ENCODE measurements at regions not wholly inside any gene's neighbourhood (a gene's known extent, or its start where the extent isn't known, plus 50 kb on each side); places are given as distances from the start of the nearest gene placed in this dataset.

GRCh38 chr4:187172340-187172761 lies 448.7 kb upstream of the FAT1 start:
- no peak for TF ChIP-seq IKZF3 (tag by site-specific recombination; IDR thresholded peaks at IDR 0.05)
- ChIA-PET CTCF (interaction anchor here (0.7 kb wide), 1 partner anchor 387 kb away, joined by 6 read pairs; no protein-coding TSS in a partner anchor), POLR2A (no interaction called here)
- Histone ChIP-seq H3K27ac (ENCODE audit: extremely low read depth, low read depth, low read length) (no peak overlapping the region), H3K36me3 (ENCODE audit: control insufficient read depth in 2 of 2, insufficient read depth in 1 of 2, low read length in 2 of 2) (no peaks in the 10 kb centered on the region), H3K4me3 (ENCODE audit: low read depth, low read length) (no peak overlapping the region), H3K9me3 (ENCODE audit: control insufficient read depth, insufficient read depth, low read depth, low read length) (no peaks in the 10 kb centered on the region), H3K4me1 (ENCODE audit: control insufficient read depth, insufficient read depth, low read length) (no peaks in the 10 kb centered on the region)

GRCh38 chr4:187174749-187175148 lies 451.1 kb upstream of the FAT1 start:
- Histone ChIP-seq H3K36me3 (ENCODE audit: control insufficient read depth in 2 of 2, insufficient read depth in 1 of 2, low read length in 2 of 2) (no peaks in the 10 kb centered on the region), H3K9me3 (ENCODE audit: control insufficient read depth, insufficient read depth, low read depth, low read length) (no peaks in the 10 kb centered on the region), H3K27ac (ENCODE audit: extremely low read depth, low read depth, low read length) (no peak overlapping the region), H3K4me1 (ENCODE audit: control insufficient read depth, insufficient read depth, low read length) (peaks cover 1% of the 10 kb centered on the region; the same call in 1 of the 2 replicates), H3K4me3 (ENCODE audit: low read depth, low read length) (no peak overlapping the region)
- POLR2A ChIA-PET, result no interaction called here
- no peak for TF ChIP-seq ZNF175 (tag by site-specific recombination; IDR thresholded peaks at IDR 0.05)
- no peak for TF ChIP-seq ZNF571 (tag by site-specific recombination; IDR thresholded peaks at IDR 0.05)
- no peak for TF ChIP-seq HOXD13 (CRISPR knock-in tag; IDR thresholded peaks at IDR 0.05; ENCODE audit: borderline replicate concordance)
- TF ChIP-seq ZNF157 (tag by site-specific recombination; IDR thresholded peaks at IDR 0.05), result no peak
- TF ChIP-seq OVOL3 (tag by site-specific recombination; IDR thresholded peaks at IDR 0.05), result no peak
- no peak for TF ChIP-seq ZNF654 (tag by site-specific recombination; IDR thresholded peaks at IDR 0.05; ENCODE audit: low read depth)
- TF ChIP-seq ZSCAN4 (tag by site-specific recombination; IDR thresholded peaks at IDR 0.05), result no peak
- no peak for TF ChIP-seq EGR2 (tag by site-specific recombination; IDR thresholded peaks at IDR 0.05; ENCODE audit: low read depth)
- TF ChIP-seq ZNF596 (tag by site-specific recombination; IDR thresholded peaks at IDR 0.05), result no peak
- no peak for TF ChIP-seq ZNF292 (tag by site-specific recombination; IDR thresholded peaks at IDR 0.05; ENCODE audit: borderline replicate concordance, low read depth)
- no peak for TF ChIP-seq RBAK (tag by site-specific recombination; IDR thresholded peaks at IDR 0.05)
- TF ChIP-seq ZNF155 (tag by site-specific recombination; IDR thresholded peaks at IDR 0.05), result no peak
- TF ChIP-seq INSM2 (tag by site-specific recombination; IDR thresholded peaks at IDR 0.05), result no peak
- no peak for TF ChIP-seq ZNF544 (tag by site-specific recombination; IDR thresholded peaks at IDR 0.05)
- no peak for TF ChIP-seq KLF9 (tag by site-specific recombination; IDR thresholded peaks at IDR 0.05; ENCODE audit: low read depth)
- CTCF ChIA-PET, result no interaction called here

- ChIA-PET CTCF (no interaction called here), POLR2A (no interaction called here)
- no peak overlapping the region for H3K27ac ChIP-seq (ENCODE audit: extremely low read depth, low read depth, low read length)
- H3K4me3 ChIP-seq (ENCODE audit: low read depth, low read length), result no peak overlapping the region
- H3K36me3 ChIP-seq (ENCODE audit: control insufficient read depth in 2 of 2, insufficient read depth in 1 of 2, low read length in 2 of 2), result no peaks in the 10 kb centered on the region
- H3K4me1 ChIP-seq (ENCODE audit: control insufficient read depth, insufficient read depth, low read length), result peaks cover 2% of the 10 kb centered on the region; the same call in 1 of the 2 replicates
- H3K9me3 ChIP-seq (ENCODE audit: control insufficient read depth, insufficient read depth, low read depth, low read length), result no peaks in the 10 kb centered on the region
- no peak for TF ChIP-seq ZNF2 (tag by site-specific recombination; IDR thresholded peaks at IDR 0.05)
- TF ChIP-seq ZNF37A (tag by site-specific recombination; IDR thresholded peaks at IDR 0.05), result no peak
- TF ChIP-seq ZNF558 (tag by site-specific recombination; IDR thresholded peaks at IDR 0.05), result no peak
- no peak for TF ChIP-seq ZNF18 (tag by site-specific recombination; IDR thresholded peaks at IDR 0.05)
- TF ChIP-seq ZNF112 (tag by site-specific recombination; IDR thresholded peaks at IDR 0.05), result no peak
- no peak for TF ChIP-seq ZNF610 (tag by site-specific recombination; IDR thresholded peaks at IDR 0.05; ENCODE audit: borderline replicate concordance)
- TF ChIP-seq ZBTB8A (tag by site-specific recombination; IDR thresholded peaks at IDR 0.05), result no peak
- TF ChIP-seq REPIN1 (tag by site-specific recombination; IDR thresholded peaks at IDR 0.05; ENCODE audit: low read depth), result no peak
Measured at GRCh38 chr4:187175197-187175596, 451.5 kb upstream of the FAT1 start.

Measured in HEK293 (cell line).